GM18951 (cell line): ENCODE measurements at regions not wholly inside any gene's neighbourhood (a gene's known extent, or its start where the extent isn't known, plus 50 kb on each side); places are given as distances from the start of the nearest gene placed in this dataset.

Source experiments
- POLR2A ChIP-seq: IDR thresholded peaks from 4 replicates; pipeline ENCODE4 v1.6.1; 2011; ENCODE audit warnings: mild to moderate bottlenecking; ENCODE audit not compliant: insufficient read length, insufficient read depth; ENCODE audit errors: extremely low read depth
- in situ Hi-C: fragments of 300-500 bp; cut with MboI; formaldehyde crosslinking; loops from one replicate; pipeline ENCODE4 v1.12.0; 2022; ENCODE audit warnings: low sequenced_read_pairs, mixed read lengths, inconsistent platforms; ENCODE audit not compliant: unreplicated experiment

- no peak for TF ChIP-seq POLR2A
- in situ Hi-C loops, result no loop called here
Observed at GRCh38 chr4:13267091-13267490, 217.0 kb downstream of the RAB28 start.

GRCh38 chr4:13266687-13267086 is 217.5 kb downstream of the RAB28 start:
- TF ChIP-seq POLR2A, result no peak
- in situ Hi-C loops, result no loop called here

- TF ChIP-seq POLR2A, result no peak
- in situ Hi-C loops, result no loop called here
Observed at GRCh38 chr4:13263967-13264525, 220.1 kb downstream of the RAB28 start.

- TF ChIP-seq POLR2A, result no peak
- in situ Hi-C loops, result no loop called here
Observed at GRCh38 chr4:13262816-13263215, 221.3 kb downstream of the RAB28 start.

- no peak for TF ChIP-seq POLR2A
- in situ Hi-C loops, result no loop called here
Observed at GRCh38 chr4:13261486-13262257, 222.5 kb downstream of the RAB28 start.

GRCh38 chr4:13260513-13260912 is 223.6 kb downstream of the RAB28 start:
- no peak for TF ChIP-seq POLR2A
- in situ Hi-C loops, result no loop called here

- in situ Hi-C loops, result no loop called here
- no peak for TF ChIP-seq POLR2A
Observed at GRCh38 chr4:13250263-13250662, 233.9 kb downstream of the RAB28 start.

- in situ Hi-C loops, result no loop called here
- no peak for TF ChIP-seq POLR2A
Observed at GRCh38 chr4:13248621-13249298, 235.4 kb downstream of the RAB28 start.

GRCh38 chr4:13246107-13246506 is 238.0 kb downstream of the RAB28 start:
- no peak for TF ChIP-seq POLR2A
- in situ Hi-C loops, result no loop called here

- in situ Hi-C loops, result no loop called here
- no peak for TF ChIP-seq POLR2A
Observed at GRCh38 chr4:13244444-13244843, 239.7 kb downstream of the RAB28 start.

GRCh38 chr4:13243152-13243551 is 241.0 kb downstream of the RAB28 start:
- TF ChIP-seq POLR2A, result no peak
- in situ Hi-C loops, result no loop called here

GRCh38 chr4:13240066-13240465 is 244.1 kb downstream of the RAB28 start:
- in situ Hi-C loops, result no loop called here
- no peak for TF ChIP-seq POLR2A

- in situ Hi-C loops, result no loop called here
Observed at GRCh38 chr4:13238936-13239335, 245.2 kb downstream of the RAB28 start.

GRCh38 chr4:13236485-13236884 is 247.7 kb downstream of the RAB28 start:
- in situ Hi-C loops, result no loop called here
- TF ChIP-seq POLR2A, result no peak

More at GRCh38 chr4:13238936-13239335, 245.2 kb downstream of the RAB28 start:
- no peak for TF ChIP-seq POLR2A
